ENCODE measurements at regions not wholly inside any gene's neighbourhood (a gene's known extent, or its start where the extent isn't known, plus 50 kb on each side); places are given as distances from the start of the nearest gene placed in this dataset.

- Histone ChIP-seq H3K4me2 (no peak overlapping the region), H3K79me2 (no peaks in the 10 kb centered on the region), H3K27me3 (no peaks in the 10 kb centered on the region), H2AFZ (no peak overlapping the region), H3K4me1 (ENCODE audit: insufficient read depth) (peaks cover 5% of the 10 kb centered on the region), H3K4me3 (no peak overlapping the region), H3K27ac (no peak overlapping the region), H4K20me1 (ENCODE audit: insufficient read depth, poor library complexity, severe bottlenecking) (no peaks in the 10 kb centered on the region), H3K36me3 (replicated peaks; ENCODE audit: insufficient read depth, low read depth) (no peaks in the 10 kb centered on the region), H3K9me3 (ENCODE audit: low read depth) (no peaks in the 10 kb centered on the region), H3K9me2 (replicated peaks; ENCODE audit: insufficient read depth) (no peaks in the 10 kb centered on the region)
- TF ChIP-seq EZH2phosphoT487 (IDR thresholded peaks at IDR 0.05; ENCODE audit: low read depth, severe bottlenecking, unreplicated experiment), result no peak
- TF ChIP-seq CTCF (IDR thresholded peaks at IDR 0.05; ENCODE audit: poor library complexity), result no peak
- no peak for TF ChIP-seq EZH2 (IDR thresholded peaks at IDR 0.05; ENCODE audit: borderline replicate concordance)
- no peak for DNase-seq (ENCODE audit: low spot score)
- 93% methylated on average over 6 of the region's 6 CpGs for WGBS (ENCODE audit: low lambda C conversion rate, missing lambda C conversion rate)
Measured at GRCh38 chr10:65323802-65324201, 1602.0 kb upstream of the LRRTM3 start.

GRCh38 chr10:65325913-65326312 is 1599.9 kb upstream of the LRRTM3 start:
- Histone ChIP-seq H3K4me2 (no peak overlapping the region), H3K27ac (no peak overlapping the region), H3K9me3 (ENCODE audit: low read depth) (no peaks in the 10 kb centered on the region), H3K79me2 (no peaks in the 10 kb centered on the region), H4K20me1 (ENCODE audit: insufficient read depth, poor library complexity, severe bottlenecking) (no peaks in the 10 kb centered on the region), H3K27me3 (no peaks in the 10 kb centered on the region), H3K4me1 (ENCODE audit: insufficient read depth) (no peaks in the 10 kb centered on the region), H3K4me3 (no peak overlapping the region), H2AFZ (no peak overlapping the region), H3K9me2 (replicated peaks; ENCODE audit: insufficient read depth) (no peaks in the 10 kb centered on the region), H3K36me3 (replicated peaks; ENCODE audit: insufficient read depth, low read depth) (no peaks in the 10 kb centered on the region)
- no peak for TF ChIP-seq CTCF (IDR thresholded peaks at IDR 0.05; ENCODE audit: poor library complexity)
- TF ChIP-seq EZH2phosphoT487 (IDR thresholded peaks at IDR 0.05; ENCODE audit: low read depth, severe bottlenecking, unreplicated experiment), result no peak
- TF ChIP-seq EZH2 (IDR thresholded peaks at IDR 0.05; ENCODE audit: borderline replicate concordance), result no peak
- 38% methylated on average over 2 of the region's 2 CpGs for WGBS (ENCODE audit: low lambda C conversion rate, missing lambda C conversion rate)
- no peak for DNase-seq (ENCODE audit: low spot score)

- Histone ChIP-seq H3K36me3 (replicated peaks; ENCODE audit: insufficient read depth, low read depth) (no peaks in the 10 kb centered on the region), H3K79me2 (no peaks in the 10 kb centered on the region), H3K4me1 (ENCODE audit: insufficient read depth) (no peaks in the 10 kb centered on the region), H3K4me3 (no peak overlapping the region), H2AFZ (no peak overlapping the region), H3K27me3 (no peaks in the 10 kb centered on the region), H3K9me3 (ENCODE audit: low read depth) (no peaks in the 10 kb centered on the region), H3K9me2 (replicated peaks; ENCODE audit: insufficient read depth) (no peaks in the 10 kb centered on the region), H3K4me2 (no peak overlapping the region), H4K20me1 (ENCODE audit: insufficient read depth, poor library complexity, severe bottlenecking) (no peaks in the 10 kb centered on the region), H3K27ac (no peak overlapping the region)
- DNase-seq (ENCODE audit: low spot score), result no peak
- no peak for TF ChIP-seq CTCF (IDR thresholded peaks at IDR 0.05; ENCODE audit: poor library complexity)
- TF ChIP-seq EZH2phosphoT487 (IDR thresholded peaks at IDR 0.05; ENCODE audit: low read depth, severe bottlenecking, unreplicated experiment), result no peak
- TF ChIP-seq EZH2 (IDR thresholded peaks at IDR 0.05; ENCODE audit: borderline replicate concordance), result no peak
Measured at GRCh38 chr10:65328486-65328885, 1597.3 kb upstream of the LRRTM3 start.

GRCh38 chr10:65335311-65335710 is 1590.5 kb upstream of the LRRTM3 start:
- Histone ChIP-seq H3K4me2 (no peak overlapping the region), H4K20me1 (ENCODE audit: insufficient read depth, poor library complexity, severe bottlenecking) (no peaks in the 10 kb centered on the region), H3K27ac (no peak overlapping the region), H3K9me3 (ENCODE audit: low read depth) (no peaks in the 10 kb centered on the region), H3K79me2 (no peaks in the 10 kb centered on the region), H3K4me3 (no peak overlapping the region), H3K4me1 (ENCODE audit: insufficient read depth) (no peaks in the 10 kb centered on the region), H3K9me2 (replicated peaks; ENCODE audit: insufficient read depth) (no peaks in the 10 kb centered on the region), H2AFZ (no peak overlapping the region), H3K27me3 (no peaks in the 10 kb centered on the region), H3K36me3 (replicated peaks; ENCODE audit: insufficient read depth, low read depth) (no peaks in the 10 kb centered on the region)
- 72% methylated on average over 2 of the region's 2 CpGs for whole genome bisulfite sequencing (ENCODE audit: low lambda C conversion rate, missing lambda C conversion rate)
- TF ChIP-seq EZH2 (IDR thresholded peaks at IDR 0.05; ENCODE audit: borderline replicate concordance) (no peak), EZH2phosphoT487 (IDR thresholded peaks at IDR 0.05; ENCODE audit: low read depth, severe bottlenecking, unreplicated experiment) (no peak), CTCF (IDR thresholded peaks at IDR 0.05; ENCODE audit: poor library complexity) (no peak)
- no peak for DNase-seq (ENCODE audit: low spot score)

Measured in hepatocyte (in vitro differentiated cells).